ENCODE measurements at regions not wholly inside any gene's neighbourhood (a gene's known extent, or its start where the extent isn't known, plus 50 kb on each side); places are given as distances from the start of the nearest gene placed in this dataset.
"Not testable (repeated sequence)": the region's sequence is repeated elsewhere in the genome, so short reads cannot be mapped to it uniquely, and the experiment has no call there.

GRCh38 chr21:14739590-14739989 is 193.5 kb upstream of the SAMSN1 start:
- Histone ChIP-seq H3K27me3 (ENCODE audit: insufficient read depth, low read depth) (no peaks in the 10 kb centered on the region), H3K4me3 (no peak overlapping the region), H3K27ac (no peak overlapping the region), H3K4me1 (replicated peaks; ENCODE audit: insufficient read depth) (peaks cover 7% of the 10 kb centered on the region; the same call in 1 of the 2 replicates), H3K9me2 (ENCODE audit: insufficient read depth) (no peaks in the 10 kb centered on the region), H3F3A (ENCODE audit: insufficient read depth, low read depth) (no peaks in the 10 kb centered on the region), H3K36me3 (ENCODE audit: low read depth) (no peaks in the 10 kb centered on the region), H4K20me1 (ENCODE audit: insufficient read depth) (no peaks in the 10 kb centered on the region), H3K9me3 (ENCODE audit: insufficient read depth, low read depth) (no peaks in the 10 kb centered on the region; the same call in 1 of the 2 replicates), H2AFZ (no peak overlapping the region), H3K4me2 (no peak overlapping the region), H3K79me2 (ENCODE audit: low read depth) (no peaks in the 10 kb centered on the region)
- POLR2A ChIA-PET (ENCODE audit: unreplicated experiment): no interaction called here
- intact Hi-C loops (cut with micrococcal nuclease; ENCODE audit: unreplicated experiment): loop anchor here (5.0 kb wide), 1 partner anchor 337 kb away; no protein-coding TSS in a partner anchor
- no peak for DNase-seq
- TF ChIP-seq, protein P1, sequence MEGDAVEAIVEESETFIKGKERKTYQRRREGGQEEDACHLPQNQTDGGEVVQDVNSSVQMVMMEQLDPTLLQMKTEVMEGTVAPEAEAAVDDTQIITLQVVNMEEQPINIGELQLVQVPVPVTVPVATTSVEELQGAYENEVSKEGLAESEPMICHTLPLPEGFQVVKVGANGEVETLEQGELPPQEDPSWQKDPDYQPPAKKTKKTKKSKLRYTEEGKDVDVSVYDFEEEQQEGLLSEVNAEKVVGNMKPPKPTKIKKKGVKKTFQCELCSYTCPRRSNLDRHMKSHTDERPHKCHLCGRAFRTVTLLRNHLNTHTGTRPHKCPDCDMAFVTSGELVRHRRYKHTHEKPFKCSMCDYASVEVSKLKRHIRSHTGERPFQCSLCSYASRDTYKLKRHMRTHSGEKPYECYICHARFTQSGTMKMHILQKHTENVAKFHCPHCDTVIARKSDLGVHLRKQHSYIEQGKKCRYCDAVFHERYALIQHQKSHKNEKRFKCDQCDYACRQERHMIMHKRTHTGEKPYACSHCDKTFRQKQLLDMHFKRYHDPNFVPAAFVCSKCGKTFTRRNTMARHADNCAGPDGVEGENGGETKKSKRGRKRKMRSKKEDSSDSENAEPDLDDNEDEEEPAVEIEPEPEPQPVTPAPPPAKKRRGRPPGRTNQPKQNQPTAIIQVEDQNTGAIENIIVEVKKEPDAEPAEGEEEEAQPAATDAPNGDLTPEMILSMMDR (conservative IDR thresholded peaks at IDR 0.05): no peak
- TF ChIP-seq EZH2 (IDR thresholded peaks at IDR 0.05; ENCODE audit: low read depth): no peak
- CTCF ChIA-PET: no interaction called here
- no TSS peak for BruUV-seq (replicated peaks)

GRCh38 chr21:14738576-14738975 is 192.5 kb upstream of the SAMSN1 start:
- BruUV-seq (replicated peaks): not testable (repeated sequence)
- intact Hi-C loops (cut with micrococcal nuclease; ENCODE audit: unreplicated experiment): loop anchor here (5.0 kb wide), 1 partner anchor 336 kb away; no protein-coding TSS in a partner anchor
- CTCF ChIA-PET: interaction anchor here (1.1 kb wide), 1 partner anchor 11 kb away, joined by 3 read pairs; no protein-coding TSS in a partner anchor

DNA sequence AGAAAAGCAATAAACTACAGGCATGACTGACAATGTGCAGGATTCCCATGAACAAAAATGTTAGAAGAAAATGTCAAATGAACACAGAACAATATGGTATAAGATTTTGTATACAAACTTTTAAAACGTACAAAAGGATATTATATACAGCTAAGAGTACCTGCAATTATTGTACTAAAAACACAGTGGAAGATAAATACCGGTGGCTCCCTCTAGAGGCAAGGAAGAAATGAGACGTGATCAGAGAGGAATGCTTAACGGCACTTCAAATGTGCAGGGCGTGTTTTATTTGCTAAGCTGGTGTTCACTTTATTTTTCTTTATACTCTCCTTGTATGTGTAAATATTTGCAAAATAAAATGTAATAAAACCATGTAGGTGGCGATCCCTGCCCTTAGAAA is 191.8 kb upstream of the SAMSN1 start:
- no peaks in the 10 kb centered on the region for H3K79me2 ChIP-seq (ENCODE audit: low read depth)
- peaks cover 7% of the 10 kb centered on the region; the same call in 1 of the 2 replicates for H3K4me1 ChIP-seq (replicated peaks; ENCODE audit: insufficient read depth)
- intact Hi-C loops (cut with micrococcal nuclease; ENCODE audit: unreplicated experiment): loop anchor here (5.0 kb wide), 1 partner anchor 336 kb away; no protein-coding TSS in a partner anchor
- H4K20me1 ChIP-seq (ENCODE audit: insufficient read depth): no peaks in the 10 kb centered on the region
- no peaks in the 10 kb centered on the region; the same call in 1 of the 2 replicates for H3K9me3 ChIP-seq (ENCODE audit: insufficient read depth, low read depth)
- H3K4me2 ChIP-seq: no peak overlapping the region
- H3K4me3 ChIP-seq: no peak overlapping the region
- H3F3A ChIP-seq (ENCODE audit: insufficient read depth, low read depth): no peaks in the 10 kb centered on the region
- H3K27me3 ChIP-seq (ENCODE audit: insufficient read depth, low read depth): no peaks in the 10 kb centered on the region
- POLR2A ChIA-PET (ENCODE audit: unreplicated experiment): interaction anchor here (0.6 to 0.7 kb wide), 2 partner anchors 355 to 1667 kb away, joined by 4 to 5 read pairs; no protein-coding TSS in a partner anchor
- no peak overlapping the region for H2AFZ ChIP-seq
- peak; percentile 6 to 37 for DNase-seq
- H3K36me3 ChIP-seq (ENCODE audit: low read depth): no peaks in the 10 kb centered on the region
- TF ChIP-seq, protein P1 (conservative IDR thresholded peaks at IDR 0.05): peak; percentile 63
- TF ChIP-seq EZH2 (IDR thresholded peaks at IDR 0.05; ENCODE audit: low read depth): no peak
- no TSS peak for BruUV-seq (replicated peaks)
- H3K9me2 ChIP-seq (ENCODE audit: insufficient read depth): no peaks in the 10 kb centered on the region
- no peak overlapping the region for H3K27ac ChIP-seq
- CTCF ChIA-PET: interaction anchor here (0.6 to 1.1 kb wide), 2 partner anchors 10 to 356 kb away, joined by 3 to 15 read pairs; no protein-coding TSS in a partner anchor

More at GRCh38 chr21:14738576-14738975, 192.5 kb upstream of the SAMSN1 start:
- not testable (repeated sequence) for H4K20me1 ChIP-seq (ENCODE audit: insufficient read depth); H3K79me2 ChIP-seq (ENCODE audit: low read depth); H3K27me3 ChIP-seq (ENCODE audit: insufficient read depth, low read depth); DNase-seq; H3K4me1 ChIP-seq (replicated peaks; ENCODE audit: insufficient read depth); H3F3A ChIP-seq (ENCODE audit: insufficient read depth, low read depth); H3K4me3 ChIP-seq; H3K9me3 ChIP-seq (ENCODE audit: insufficient read depth, low read depth); H2AFZ ChIP-seq; H3K9me2 ChIP-seq (ENCODE audit: insufficient read depth); H3K4me2 ChIP-seq; H3K27ac ChIP-seq; H3K36me3 ChIP-seq (ENCODE audit: low read depth)
- POLR2A ChIA-PET (ENCODE audit: unreplicated experiment): interaction anchor here (0.7 kb wide), 1 partner anchor 1666 kb away, joined by 5 read pairs; no protein-coding TSS in a partner anchor
